Colonic mucosa (tissue), 4 donors: ENCODE measurements at regions not wholly inside any gene's neighbourhood (a gene's known extent, or its start where the extent isn't known, plus 50 kb on each side); places are given as distances from the start of the nearest gene placed in this dataset.

Experiments
- DNase-seq: peaks from one replicate; pipeline ENCODE4 v3.0.0-alpha.2; 2020
- H3K27ac ChIP-seq: fragments of 200-600 bp; one replicate; pipeline ENCODE4 v1.8.0; 2021
- H3K27me3 ChIP-seq: fragments of 200-600 bp; one replicate; pipeline ENCODE4 v1.8.0; 2021
- H3K36me3 ChIP-seq: fragments of 200-600 bp; one replicate; pipeline ENCODE4 v1.8.0; 2021
- H3K4me1 ChIP-seq: fragments of 200-600 bp; one replicate; pipeline ENCODE4 v1.8.0; 2021; ENCODE audit warnings: mild to moderate bottlenecking
- H3K4me3 ChIP-seq: fragments of 200-600 bp; one replicate; pipeline ENCODE4 v1.8.0; 2021
- H3K9ac ChIP-seq, 2 donors: one replicate each; pipeline ENCODE4 v1.7.0; 2013; ENCODE audit warnings: control low read depth in 2 of 2, low read depth in 2 of 2, low read length in 2 of 2
- H3K9me3 ChIP-seq: fragments of 200-600 bp; one replicate; pipeline ENCODE4 v1.8.0; 2021
- intact Hi-C: fragments of 100-400 bp; cut with DNase I; formaldehyde crosslinking; loops from one replicate; pipeline ENCODE4 v1.14.1; 2022
- TF ChIP-seq, protein P1 (sequence below): fragments of 200-600 bp; IDR thresholded peaks from one replicate; pipeline ENCODE4 v1.8.0; 2022; ENCODE audit warnings: antibody characterized with exemption, mild to moderate bottlenecking
- donor health status: healthy.
- donor health status: DM: no; HTN: no; CAD: no.
- donor health status: DM: no; HTN: no; CAD: no.

DNA sequence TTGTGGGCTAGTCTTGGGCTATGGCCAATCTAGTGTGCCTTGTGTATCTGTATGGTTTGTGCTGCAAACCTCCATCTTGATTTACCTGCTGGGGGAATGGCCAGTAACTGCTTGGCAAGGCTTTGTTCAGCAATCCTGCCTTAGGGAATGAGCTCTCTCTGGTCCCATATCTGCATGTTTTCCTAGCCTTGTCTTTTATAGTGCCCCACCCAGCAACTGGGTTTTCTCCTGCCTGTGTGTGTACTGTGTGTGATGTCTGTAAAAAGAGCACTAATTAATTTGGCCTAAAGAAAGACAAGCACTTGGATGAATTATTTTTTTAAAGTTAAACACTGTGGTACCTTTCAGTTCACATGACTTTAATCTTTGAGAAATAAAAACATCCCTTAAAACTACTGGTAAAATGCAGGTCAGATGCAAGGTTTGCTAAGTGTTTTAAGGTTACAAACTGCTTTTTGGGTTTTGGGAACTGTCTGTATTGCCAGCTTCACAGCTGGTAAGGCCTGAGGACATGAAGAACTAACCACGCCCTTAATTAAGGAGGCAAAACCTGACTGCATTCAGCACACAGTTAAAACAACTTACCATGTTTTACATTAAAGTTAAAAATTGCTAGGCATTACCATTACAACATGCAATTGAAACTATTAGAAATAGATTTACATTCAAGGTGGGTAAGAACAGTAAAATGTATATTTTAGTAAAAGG lies 1169.2 kb downstream of the OTOL1 start:
- Histone ChIP-seq H3K27ac (no peak overlapping the region), H3K4me1 (no peaks in the 10 kb centered on the region), H3K9ac (no peak overlapping the region), H3K4me3 (no peak overlapping the region), H3K27me3 (no peaks in the 10 kb centered on the region), H3K9me3 (no peaks in the 10 kb centered on the region), H3K36me3 (no peaks in the 10 kb centered on the region)
- no peak for DNase-seq
- intact Hi-C loops, result no loop called here
- TF ChIP-seq, protein P1, sequence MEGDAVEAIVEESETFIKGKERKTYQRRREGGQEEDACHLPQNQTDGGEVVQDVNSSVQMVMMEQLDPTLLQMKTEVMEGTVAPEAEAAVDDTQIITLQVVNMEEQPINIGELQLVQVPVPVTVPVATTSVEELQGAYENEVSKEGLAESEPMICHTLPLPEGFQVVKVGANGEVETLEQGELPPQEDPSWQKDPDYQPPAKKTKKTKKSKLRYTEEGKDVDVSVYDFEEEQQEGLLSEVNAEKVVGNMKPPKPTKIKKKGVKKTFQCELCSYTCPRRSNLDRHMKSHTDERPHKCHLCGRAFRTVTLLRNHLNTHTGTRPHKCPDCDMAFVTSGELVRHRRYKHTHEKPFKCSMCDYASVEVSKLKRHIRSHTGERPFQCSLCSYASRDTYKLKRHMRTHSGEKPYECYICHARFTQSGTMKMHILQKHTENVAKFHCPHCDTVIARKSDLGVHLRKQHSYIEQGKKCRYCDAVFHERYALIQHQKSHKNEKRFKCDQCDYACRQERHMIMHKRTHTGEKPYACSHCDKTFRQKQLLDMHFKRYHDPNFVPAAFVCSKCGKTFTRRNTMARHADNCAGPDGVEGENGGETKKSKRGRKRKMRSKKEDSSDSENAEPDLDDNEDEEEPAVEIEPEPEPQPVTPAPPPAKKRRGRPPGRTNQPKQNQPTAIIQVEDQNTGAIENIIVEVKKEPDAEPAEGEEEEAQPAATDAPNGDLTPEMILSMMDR, result no peak

DNA sequence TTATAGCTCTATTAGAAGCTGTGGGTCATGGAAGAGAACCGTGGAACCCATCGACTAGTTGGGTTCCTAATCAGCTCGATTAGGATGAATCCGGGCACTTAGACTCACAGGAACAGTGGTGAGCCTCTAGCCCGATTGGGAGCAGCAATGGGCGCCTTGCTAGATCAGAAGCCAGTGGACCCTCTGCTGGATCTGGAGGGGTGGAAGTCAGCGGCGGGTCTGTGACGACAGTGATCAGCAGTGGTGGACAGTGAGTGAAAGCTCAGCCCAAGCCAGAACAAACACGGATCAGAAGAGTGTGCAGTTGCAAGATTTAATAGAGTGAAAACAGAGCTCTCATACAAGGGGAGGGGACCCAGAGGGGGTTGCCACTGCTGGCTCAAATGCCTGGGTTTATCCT lies 1170.2 kb downstream of the OTOL1 start:
- DNase-seq, result no peak
- no peaks in the 10 kb centered on the region for H3K36me3 ChIP-seq
- no peaks in the 10 kb centered on the region for H3K27me3 ChIP-seq
- H3K4me3 ChIP-seq, result no peak overlapping the region
- intact Hi-C loops, result no loop called here
- TF ChIP-seq, protein P1, result no peak
- H3K9me3 ChIP-seq, result no peaks in the 10 kb centered on the region
- H3K9ac ChIP-seq, result no peak overlapping the region
- H3K27ac ChIP-seq, result no peak overlapping the region
- H3K4me1 ChIP-seq, result no peaks in the 10 kb centered on the region

DNA sequence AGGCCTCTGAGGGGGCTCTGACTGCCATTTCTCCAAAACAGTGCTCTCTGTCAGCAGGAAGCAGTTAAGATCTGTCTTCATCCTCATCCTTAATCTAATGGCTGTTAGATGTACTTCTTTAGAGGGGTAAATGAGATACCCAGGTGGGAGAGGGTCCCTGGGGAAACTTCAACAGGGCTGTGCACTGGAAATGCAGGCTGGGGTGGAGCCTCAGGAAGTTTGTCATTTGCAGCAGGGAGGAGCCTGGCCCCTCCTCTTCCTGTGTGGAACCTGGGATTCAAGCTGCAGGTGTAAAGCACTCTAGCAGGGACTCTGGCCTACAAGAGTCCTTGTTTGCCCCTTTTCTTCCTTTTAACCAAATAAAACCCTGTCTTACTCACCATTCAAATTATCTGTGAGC lies 1173.6 kb downstream of the OTOL1 start:
- no peaks in the 10 kb centered on the region for H3K9me3 ChIP-seq
- intact Hi-C loops, result no loop called here
- H3K36me3 ChIP-seq, result no peaks in the 10 kb centered on the region

DNA sequence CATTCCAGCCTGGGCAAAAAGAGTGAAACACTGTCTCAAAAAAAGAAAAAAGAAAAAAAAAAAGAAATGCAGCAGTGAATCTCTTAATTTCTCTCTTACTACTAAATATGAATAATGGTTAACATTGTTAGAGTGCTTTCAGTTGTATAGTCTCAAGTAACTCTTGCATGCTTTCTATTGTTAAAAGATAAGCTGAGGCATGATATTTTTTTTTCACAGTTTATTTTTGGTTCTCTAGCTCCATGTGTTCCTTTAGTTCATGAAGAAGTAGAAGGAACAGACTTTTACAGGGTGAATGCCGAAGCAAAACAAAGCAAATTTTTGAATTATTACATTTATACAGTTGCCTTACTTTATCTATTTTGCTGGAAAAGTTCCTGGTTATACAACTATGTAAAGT lies 1180.9 kb downstream of the OTOL1 start:
- TF ChIP-seq, protein P1, result no peak
- no peak overlapping the region for H3K9ac ChIP-seq
- H3K36me3 ChIP-seq, result no peaks in the 10 kb centered on the region
- H3K4me1 ChIP-seq, result no peaks in the 10 kb centered on the region
- H3K27ac ChIP-seq, result no peak overlapping the region
- H3K9me3 ChIP-seq, result no peaks in the 10 kb centered on the region
- no peak for DNase-seq
- H3K27me3 ChIP-seq, result no peaks in the 10 kb centered on the region
- H3K4me3 ChIP-seq, result no peak overlapping the region
- intact Hi-C loops, result no loop called here

More for the DNA sequence above, 1173.6 kb downstream of the OTOL1 start:
- Histone ChIP-seq H3K27me3 (no peaks in the 10 kb centered on the region), H3K4me1 (no peaks in the 10 kb centered on the region), H3K9ac (no peak overlapping the region), H3K4me3 (no peak overlapping the region), H3K27ac (no peak overlapping the region)
- TF ChIP-seq, protein P1, result no peak
- no peak for DNase-seq

DNA sequence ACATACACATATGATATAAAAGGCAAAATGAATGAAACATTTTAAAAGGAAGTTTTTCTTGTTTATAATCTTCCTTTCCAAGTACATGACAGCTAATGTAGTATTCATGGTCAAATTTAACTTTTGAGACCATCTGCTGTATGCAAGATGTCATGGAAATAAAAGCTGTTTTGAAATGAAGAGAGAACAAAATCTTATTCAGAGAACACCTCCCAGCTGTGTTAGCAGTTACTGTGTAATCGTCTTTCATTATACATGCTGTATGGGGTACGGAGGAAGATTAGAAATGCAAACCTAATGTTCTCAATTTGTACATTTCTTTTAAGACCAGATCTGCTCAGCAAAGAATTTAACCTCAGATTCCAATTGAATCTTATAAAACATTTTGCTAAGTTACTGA lies 1182.3 kb downstream of the OTOL1 start:
- no peaks in the 10 kb centered on the region for H3K27me3 ChIP-seq
- no peak overlapping the region for H3K9ac ChIP-seq
- no peak for DNase-seq
- no peak overlapping the region for H3K4me3 ChIP-seq
- TF ChIP-seq, protein P1, result no peak
- H3K36me3 ChIP-seq, result no peaks in the 10 kb centered on the region
- intact Hi-C loops, result no loop called here
- no peaks in the 10 kb centered on the region for H3K4me1 ChIP-seq
- no peaks in the 10 kb centered on the region for H3K9me3 ChIP-seq
- H3K27ac ChIP-seq, result no peak overlapping the region
